ENCODE measurements at regions not wholly inside any gene's neighbourhood (a gene's known extent, or its start where the extent isn't known, plus 50 kb on each side); places are given as distances from the start of the nearest gene placed in this dataset.
"Not testable (repeated sequence)": the region's sequence is repeated elsewhere in the genome, so short reads cannot be mapped to it uniquely, and the experiment has no call there.

DNA sequence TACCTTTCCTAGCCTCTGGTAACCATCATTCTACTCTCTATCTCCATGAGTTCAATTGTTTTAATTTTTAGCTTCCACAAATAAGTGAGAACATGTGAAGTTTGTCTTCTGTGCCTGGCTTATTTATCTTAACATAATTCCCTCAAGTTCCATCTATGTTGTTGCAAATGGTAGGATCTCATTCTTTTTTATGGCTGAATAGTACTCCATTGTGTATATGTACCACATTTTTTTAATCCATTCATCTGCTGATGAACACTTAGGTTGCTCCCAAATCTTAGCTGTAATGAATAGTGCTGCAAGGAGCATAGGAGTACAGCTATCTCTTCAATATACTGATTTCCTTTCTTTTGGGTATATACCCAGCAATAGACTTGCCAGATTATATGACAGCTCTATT lies 78.8 kb upstream of the CREB5 start:
- TF ChIP-seq POLR2A (IDR thresholded peaks at IDR 0.05; ENCODE audit: low read length); GATA1 (IDR thresholded peaks at IDR 0.05; ENCODE audit: low read depth, low read length): not testable (repeated sequence)

Measured in erythroblast (primary cell).